SK-N-SH treated with all-trans-retinoic acid at 6 μM for 48 hours (cell line): ENCODE measurements at regions not wholly inside any gene's neighbourhood (a gene's known extent, or its start where the extent isn't known, plus 50 kb on each side); places are given as distances from the start of the nearest gene placed in this dataset.
"Not testable (repeated sequence)": the region's sequence is repeated elsewhere in the genome, so short reads cannot be mapped to it uniquely, and the experiment has no call there.

Experiments
- ATAC-seq: fragments of 200-7000 bp; cut with Tn5 transposase; 3 replicates; pipeline ENCODE4 v1.9.1; 2020; ENCODE audit warnings: mild to moderate bottlenecking, moderate library complexity
- ARNTL ChIP-seq: fragments of 450-650 bp; formaldehyde crosslinking; IDR thresholded peaks from 2 replicates; pipeline ENCODE4 v1.5.0; 2020; ENCODE audit warnings: low read depth, mild to moderate bottlenecking, moderate library complexity, borderline replicate concordance
- BACH2 ChIP-seq: fragments of 250-450 bp; sonication (Bioruptor Pico); IDR thresholded peaks from 2 replicates; pipeline ENCODE4 v1.9.0; 2021; ENCODE audit warnings: mild to moderate bottlenecking, borderline replicate concordance
- CSRNP3 ChIP-seq: fragments of 250-450 bp; sonication (Bioruptor Pico); IDR thresholded peaks from 2 replicates; pipeline ENCODE4 v1.5.1; 2021; ENCODE audit warnings: mild to moderate bottlenecking, moderate library complexity
- ESRRG ChIP-seq: fragments of 250-450 bp; sonication (Bioruptor Pico); IDR thresholded peaks from 2 replicates; pipeline ENCODE4 v1.6.1; 2021; ENCODE audit warnings: mild to moderate bottlenecking
- ISL1 ChIP-seq: fragments of 250-450 bp; sonication (Bioruptor Pico); IDR thresholded peaks from 2 replicates; pipeline ENCODE4 v2.1.2; 2022; ENCODE audit warnings: mild to moderate bottlenecking, moderate library complexity
- OSR1 ChIP-seq: fragments of 250-450 bp; sonication (Bioruptor Pico); IDR thresholded peaks from 2 replicates; pipeline ENCODE4 v1.8.0; 2022; ENCODE audit warnings: moderate library complexity, mild to moderate bottlenecking, inconsistent platforms
- PPARA ChIP-seq: fragments of 250-450 bp; sonication (Bioruptor Pico); IDR thresholded peaks from 2 replicates; pipeline ENCODE4 v1.5.0; 2020; ENCODE audit warnings: mild to moderate bottlenecking, borderline replicate concordance
- SNAI2 ChIP-seq: fragments of 250-450 bp; sonication (Bioruptor Pico); IDR thresholded peaks from 2 replicates; pipeline ENCODE4 v1.5.0; 2020; ENCODE audit warnings: mild to moderate bottlenecking, moderate library complexity
- TCF4 ChIP-seq: fragments of 250-450 bp; sonication (Bioruptor Pico); IDR thresholded peaks from 2 replicates; pipeline ENCODE4 v1.8.0; 2021; ENCODE audit warnings: mild to moderate bottlenecking, moderate library complexity, borderline replicate concordance
- TOX ChIP-seq: fragments of 250-450 bp; sonication (Bioruptor Pico); IDR thresholded peaks from 2 replicates; pipeline ENCODE4 v1.8.0; 2021; ENCODE audit warnings: mild to moderate bottlenecking, moderate library complexity, borderline replicate concordance
- TSHZ2 ChIP-seq: fragments of 250-450 bp; sonication (Bioruptor Pico); IDR thresholded peaks from 2 replicates; pipeline ENCODE4 v1.5.0; 2020; ENCODE audit warnings: mild to moderate bottlenecking, moderate library complexity
- ZC3H10 ChIP-seq: fragments of 250-450 bp; sonication (Bioruptor Pico); IDR thresholded peaks from 2 replicates; pipeline ENCODE4 v1.5.1; 2021; ENCODE audit warnings: mild to moderate bottlenecking, moderate library complexity
- ZFP3 ChIP-seq: fragments of 250-450 bp; sonication (Bioruptor Pico); IDR thresholded peaks from 2 replicates; pipeline ENCODE4 v1.5.0; 2020; ENCODE audit warnings: mild to moderate bottlenecking, moderate library complexity
- ZFP30 ChIP-seq: fragments of 450-650 bp; formaldehyde crosslinking; IDR thresholded peaks from 2 replicates; pipeline ENCODE4 v1.5.0; 2022; ENCODE audit warnings: mild to moderate bottlenecking, moderate library complexity
- ZNF565 ChIP-seq: fragments of 450-650 bp; formaldehyde crosslinking; conservative IDR thresholded peaks from 2 replicates; pipeline ENCODE4 v1.5.0; 2020; ENCODE audit warnings: low read depth, mild to moderate bottlenecking, moderate library complexity
- ZNF8 ChIP-seq: fragments of 450-650 bp; formaldehyde crosslinking; IDR thresholded peaks from 2 replicates; pipeline ENCODE4 v1.5.0; 2020; ENCODE audit warnings: mild to moderate bottlenecking, moderate library complexity
- TF ChIP-seq, protein P1 (sequence below): fragments of 250-450 bp; sonication (Bioruptor Pico); IDR thresholded peaks from 2 replicates; pipeline ENCODE4 v1.8.0; 2021; ENCODE audit warnings: low read depth, mild to moderate bottlenecking, moderate library complexity, borderline replicate concordance
- TF ChIP-seq, protein P2 (sequence below): fragments of 250-450 bp; sonication (Bioruptor Pico); IDR thresholded peaks from 2 replicates; pipeline ENCODE4 v1.8.0; 2020; ENCODE audit warnings: mild to moderate bottlenecking, moderate library complexity, borderline replicate concordance

GRCh38 chr10:131822013-131822691, 78.7 kb upstream of the PPP2R2D start:
- ATAC-seq, result no peak
- TF ChIP-seq ESRRG (CRISPR knock-in tag), result no peak

DNA sequence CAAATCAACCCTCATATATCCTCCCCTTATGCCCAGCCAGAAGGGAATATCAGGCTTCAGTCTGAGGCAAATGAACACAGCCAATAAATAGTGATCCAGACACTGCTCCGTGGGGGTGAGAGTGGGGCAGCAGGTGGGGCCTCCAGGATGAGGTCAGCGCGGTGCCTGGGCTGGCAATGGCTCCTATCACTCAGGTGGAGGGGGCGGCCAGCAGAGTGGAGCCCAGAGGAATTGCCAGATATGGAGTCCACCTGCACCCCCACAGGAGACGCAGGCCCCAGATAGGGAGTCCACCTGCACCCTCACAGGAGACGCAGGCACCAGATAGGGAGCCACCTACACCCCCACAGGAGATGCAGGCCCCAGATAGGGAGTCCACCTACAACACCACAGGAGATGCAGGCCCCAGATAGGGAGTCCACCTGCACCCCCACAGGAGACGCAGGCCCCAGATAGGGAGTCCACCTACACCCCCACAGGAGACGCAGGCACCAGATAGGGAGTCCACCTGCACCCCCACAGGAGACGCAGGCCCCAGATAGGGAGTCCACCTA, 78.0 kb upstream of the PPP2R2D start:
- ATAC-seq, result no peak
- TF ChIP-seq TSHZ2, result no peak
- TF ChIP-seq BACH2 (CRISPR knock-in tag), result no peak
- no peak for TF ChIP-seq TOX (CRISPR knock-in tag)

DNA sequence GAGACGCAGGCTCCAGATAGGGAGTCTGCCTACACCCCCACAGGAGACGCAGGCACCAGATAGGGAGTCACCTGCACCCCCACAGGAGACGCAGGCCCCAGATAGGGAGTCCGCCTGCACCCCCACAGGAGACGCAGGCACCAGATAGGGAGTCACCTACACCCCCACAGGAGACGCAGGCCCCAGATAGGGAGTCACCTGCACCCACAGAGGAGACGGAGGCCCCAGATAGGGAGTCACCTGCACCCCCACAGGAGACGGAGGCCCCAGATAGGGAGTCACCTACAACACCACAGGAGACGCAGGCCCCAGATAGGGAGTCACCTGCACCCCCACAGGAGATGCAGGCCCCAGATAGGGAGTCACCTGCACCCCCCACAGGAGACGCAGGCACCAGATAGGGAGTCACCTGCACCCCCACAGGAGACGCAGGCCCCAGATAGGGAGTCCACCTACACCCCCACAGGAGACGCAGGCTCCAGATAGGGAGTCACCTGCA, 77.2 kb upstream of the PPP2R2D start:
- ATAC-seq, result not testable (repeated sequence)

- ATAC-seq, result no peak
- TF ChIP-seq, protein P1, sequence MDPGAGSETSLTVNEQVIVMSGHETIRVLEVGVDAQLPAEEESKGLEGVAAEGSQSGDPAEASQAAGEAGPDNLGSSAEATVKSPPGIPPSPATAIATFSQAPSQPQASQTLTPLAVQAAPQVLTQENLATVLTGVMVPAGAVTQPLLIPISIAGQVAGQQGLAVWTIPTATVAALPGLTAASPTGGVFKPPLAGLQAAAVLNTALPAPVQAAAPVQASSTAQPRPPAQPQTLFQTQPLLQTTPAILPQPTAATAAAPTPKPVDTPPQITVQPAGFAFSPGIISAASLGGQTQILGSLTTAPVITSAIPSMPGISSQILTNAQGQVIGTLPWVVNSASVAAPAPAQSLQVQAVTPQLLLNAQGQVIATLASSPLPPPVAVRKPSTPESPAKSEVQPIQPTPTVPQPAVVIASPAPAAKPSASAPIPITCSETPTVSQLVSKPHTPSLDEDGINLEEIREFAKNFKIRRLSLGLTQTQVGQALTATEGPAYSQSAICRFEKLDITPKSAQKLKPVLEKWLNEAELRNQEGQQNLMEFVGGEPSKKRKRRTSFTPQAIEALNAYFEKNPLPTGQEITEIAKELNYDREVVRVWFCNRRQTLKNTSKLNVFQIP, result no peak
- no peak for TF ChIP-seq PPARA (CRISPR knock-in tag)
- TF ChIP-seq ARNTL (CRISPR knock-in tag), result no peak
- TF ChIP-seq TCF4 (CRISPR knock-in tag), result no peak
- TF ChIP-seq ZNF8 (CRISPR knock-in tag), result no peak
- TF ChIP-seq ZFP30, result no peak
- no peak for TF ChIP-seq SNAI2 (CRISPR knock-in tag)
- TF ChIP-seq, protein P2, sequence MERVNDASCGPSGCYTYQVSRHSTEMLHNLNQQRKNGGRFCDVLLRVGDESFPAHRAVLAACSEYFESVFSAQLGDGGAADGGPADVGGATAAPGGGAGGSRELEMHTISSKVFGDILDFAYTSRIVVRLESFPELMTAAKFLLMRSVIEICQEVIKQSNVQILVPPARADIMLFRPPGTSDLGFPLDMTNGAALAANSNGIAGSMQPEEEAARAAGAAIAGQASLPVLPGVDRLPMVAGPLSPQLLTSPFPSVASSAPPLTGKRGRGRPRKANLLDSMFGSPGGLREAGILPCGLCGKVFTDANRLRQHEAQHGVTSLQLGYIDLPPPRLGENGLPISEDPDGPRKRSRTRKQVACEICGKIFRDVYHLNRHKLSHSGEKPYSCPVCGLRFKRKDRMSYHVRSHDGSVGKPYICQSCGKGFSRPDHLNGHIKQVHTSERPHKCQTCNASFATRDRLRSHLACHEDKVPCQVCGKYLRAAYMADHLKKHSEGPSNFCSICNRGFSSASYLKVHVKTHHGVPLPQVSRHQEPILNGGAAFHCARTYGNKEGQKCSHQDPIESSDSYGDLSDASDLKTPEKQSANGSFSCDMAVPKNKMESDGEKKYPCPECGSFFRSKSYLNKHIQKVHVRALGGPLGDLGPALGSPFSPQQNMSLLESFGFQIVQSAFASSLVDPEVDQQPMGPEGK (CRISPR knock-in tag), result no peak
- no peak for TF ChIP-seq ZFP3
- no peak for TF ChIP-seq TSHZ2
- no peak for TF ChIP-seq ZC3H10
- TF ChIP-seq OSR1 (CRISPR knock-in tag), result no peak
- no peak for TF ChIP-seq CSRNP3 (CRISPR knock-in tag)
- TF ChIP-seq TOX (CRISPR knock-in tag), result no peak
- TF ChIP-seq ISL1 (CRISPR knock-in tag), result no peak
- no peak for TF ChIP-seq BACH2 (CRISPR knock-in tag)
- TF ChIP-seq ESRRG (CRISPR knock-in tag), result no peak
- TF ChIP-seq ZNF565 (CRISPR knock-in tag), result no peak
These were observed 76.2 kb upstream of the PPP2R2D start for GRCh38 chr10:131824371-131825149.
